Fibroblast of lung (primary cell): ENCODE measurements at regions not wholly inside any gene's neighbourhood (a gene's known extent, or its start where the extent isn't known, plus 50 kb on each side); places are given as distances from the start of the nearest gene placed in this dataset.

Experiments used
- EZH2 ChIP-seq: IDR thresholded peaks from 2 replicates; pipeline ENCODE4 v1.5.1; 2012; ENCODE audit warnings: low read length, control low read depth, mild to moderate bottlenecking; ENCODE audit errors: missing control alignments
- TF ChIP-seq, protein P1 (sequence below), 2 donors: IDR thresholded peaks in 1 of 2; conservative IDR thresholded peaks in 1 of 2; 1 replicate in 1 of 2; 2 replicates in 1 of 2; pipeline ENCODE4 v1.5.1; 2011 to 2012; ENCODE audit warnings: low read length in 2 of 2, control low read depth in 1 of 2, inconsistent platforms in 1 of 2, low read depth in 1 of 2, mild to moderate bottlenecking in 1 of 2

DNA sequence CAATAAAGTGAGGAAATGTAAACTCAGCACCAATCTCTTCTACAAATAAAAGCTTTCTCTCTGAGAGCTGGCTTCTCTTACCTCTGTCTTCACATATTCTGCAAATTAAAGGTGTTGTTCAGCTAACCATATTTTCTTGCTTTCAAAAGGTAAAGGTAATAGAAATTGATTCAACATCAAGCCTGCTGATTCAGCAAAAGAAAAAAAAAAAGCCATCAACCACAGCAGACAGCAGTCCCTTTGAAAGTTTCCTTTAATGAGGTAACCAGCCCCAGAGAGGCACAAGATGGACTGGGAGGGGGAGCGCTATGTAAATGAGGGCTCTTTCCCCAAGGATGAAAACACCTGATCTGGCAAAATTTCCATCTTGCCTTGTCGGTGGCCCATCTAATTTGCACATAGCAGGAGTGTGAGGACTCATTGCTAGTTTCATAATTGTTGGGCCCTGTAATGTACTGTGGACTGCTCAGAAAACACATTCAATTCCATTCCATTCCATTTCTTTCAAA, 154.9 kb upstream of the SOX11 start:
- TF ChIP-seq EZH2, result no peak
- TF ChIP-seq, protein P1, sequence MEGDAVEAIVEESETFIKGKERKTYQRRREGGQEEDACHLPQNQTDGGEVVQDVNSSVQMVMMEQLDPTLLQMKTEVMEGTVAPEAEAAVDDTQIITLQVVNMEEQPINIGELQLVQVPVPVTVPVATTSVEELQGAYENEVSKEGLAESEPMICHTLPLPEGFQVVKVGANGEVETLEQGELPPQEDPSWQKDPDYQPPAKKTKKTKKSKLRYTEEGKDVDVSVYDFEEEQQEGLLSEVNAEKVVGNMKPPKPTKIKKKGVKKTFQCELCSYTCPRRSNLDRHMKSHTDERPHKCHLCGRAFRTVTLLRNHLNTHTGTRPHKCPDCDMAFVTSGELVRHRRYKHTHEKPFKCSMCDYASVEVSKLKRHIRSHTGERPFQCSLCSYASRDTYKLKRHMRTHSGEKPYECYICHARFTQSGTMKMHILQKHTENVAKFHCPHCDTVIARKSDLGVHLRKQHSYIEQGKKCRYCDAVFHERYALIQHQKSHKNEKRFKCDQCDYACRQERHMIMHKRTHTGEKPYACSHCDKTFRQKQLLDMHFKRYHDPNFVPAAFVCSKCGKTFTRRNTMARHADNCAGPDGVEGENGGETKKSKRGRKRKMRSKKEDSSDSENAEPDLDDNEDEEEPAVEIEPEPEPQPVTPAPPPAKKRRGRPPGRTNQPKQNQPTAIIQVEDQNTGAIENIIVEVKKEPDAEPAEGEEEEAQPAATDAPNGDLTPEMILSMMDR (conservative IDR thresholded peaks at IDR 0.05 in 1 of 2, IDR thresholded peaks at IDR 0.05 in 1 of 2; ENCODE audit: low read depth in 1 of 2, low read length in 2 of 2), result no peak
